ENCODE measurements at regions not wholly inside any gene's neighbourhood (a gene's known extent, or its start where the extent isn't known, plus 50 kb on each side); places are given as distances from the start of the nearest gene placed in this dataset.
A peak's percentile ranks its signal among the peaks of the same experiment; 100 is the strongest.

DNA sequence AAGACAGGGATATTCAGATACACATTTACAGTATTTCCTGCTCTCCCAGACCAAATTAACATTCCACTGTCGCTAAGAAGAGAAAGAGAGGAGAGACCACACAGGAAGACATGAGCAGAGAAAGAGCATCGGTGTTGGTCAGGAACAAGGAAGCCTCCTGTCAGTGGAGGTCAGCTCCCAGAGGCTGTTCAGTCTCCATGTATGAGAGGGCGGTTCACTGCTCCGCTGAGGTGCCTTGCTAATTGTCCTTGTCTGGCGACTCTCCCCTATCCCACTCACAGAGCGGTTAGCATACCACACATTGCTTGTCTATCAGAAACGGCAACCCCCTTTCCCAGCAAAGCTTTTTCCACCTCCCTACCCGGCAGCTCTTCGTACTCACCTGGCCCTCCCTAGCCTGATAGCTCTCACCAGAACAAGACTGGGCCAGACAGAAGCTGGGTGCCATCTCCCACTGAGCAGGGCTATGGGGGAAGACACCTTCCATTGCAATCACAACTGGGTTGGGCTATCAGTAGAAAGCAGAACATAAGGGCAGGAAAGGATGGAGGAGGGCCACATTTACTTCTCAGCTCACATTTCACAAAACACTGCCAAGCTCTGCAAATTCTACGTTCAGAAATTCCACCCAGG, 58.6 kb upstream of the LMNB1 start:
- no peak for TF ChIP-seq CTCF (IDR thresholded peaks at IDR 0.05)
- ATAC-seq (ENCODE audit: low FRiP score): peak; percentile 14

GRCh38 chr5:126720369-126720768, 56.6 kb upstream of the LMNB1 start:
- TF ChIP-seq CTCF (IDR thresholded peaks at IDR 0.05): no peak
- ATAC-seq (ENCODE audit: low FRiP score) (peak; percentile 70), DNase-seq (ENCODE audit: low spot score) (no peak)

More for the DNA sequence above, 58.6 kb upstream of the LMNB1 start:
- no peak for DNase-seq (ENCODE audit: low spot score)

GRCh38 chr5:126723643-126724042, 53.3 kb upstream of the LMNB1 start:
- ATAC-seq (ENCODE audit: low FRiP score) (no peak), DNase-seq (ENCODE audit: low spot score) (no peak)
- TF ChIP-seq CTCF (IDR thresholded peaks at IDR 0.05): no peak
